GM12891 (cell line): ENCODE measurements at regions not wholly inside any gene's neighbourhood (a gene's known extent, or its start where the extent isn't known, plus 50 kb on each side); places are given as distances from the start of the nearest gene placed in this dataset.
"Not testable (repeated sequence)": the region's sequence is repeated elsewhere in the genome, so short reads cannot be mapped to it uniquely, and the experiment has no call there.

Source experiments
- POLR2A ChIP-seq: IDR thresholded peaks from 2 replicates; pipeline ENCODE4 v1.6.1; 2011; ENCODE audit warnings: low read depth, low read length, control low read depth
- POLR2AphosphoS5 ChIP-seq: IDR thresholded peaks from 2 replicates; pipeline ENCODE4 v1.6.1; 2011; ENCODE audit warnings: low read depth, low read length, control low read depth
- POU2F2 ChIP-seq: IDR thresholded peaks from 2 replicates; pipeline ENCODE4 v1.6.1; 2011; ENCODE audit warnings: low read depth, mild to moderate bottlenecking, control low read depth, low read length, moderate library complexity
- SPI1 ChIP-seq: IDR thresholded peaks from 2 replicates; pipeline ENCODE4 v1.6.1; 2011; ENCODE audit warnings: low read depth, low read length, control low read depth
- TAF1 ChIP-seq: IDR thresholded peaks from 2 replicates; pipeline ENCODE4 v1.6.1; 2011; ENCODE audit warnings: low read depth, low read length, control low read depth

GRCh38 chr12:24619954-24620353 lies 328.9 kb downstream of the BCAT1 start:
- not testable (repeated sequence) for TF ChIP-seq POLR2A, POLR2AphosphoS5, TAF1, POU2F2, SPI1
